RWPE2 (cell line): ENCODE measurements at regions not wholly inside any gene's neighbourhood (a gene's known extent, or its start where the extent isn't known, plus 50 kb on each side); places are given as distances from the start of the nearest gene placed in this dataset.
"Not testable (repeated sequence)": the region's sequence is repeated elsewhere in the genome, so short reads cannot be mapped to it uniquely, and the experiment has no call there.

Experiments used
- ATAC-seq: fragments of 200-7000 bp; cut with Tn5 transposase; 3 replicates; pipeline ENCODE4 v1.9.1; 2021; ENCODE audit warnings: low read depth
- DNase-seq: peaks from one replicate; pipeline ENCODE4 v3.0.0-alpha.2; 2020; ENCODE audit warnings: low spot score
- H3K27ac ChIP-seq: fragments of 450-650 bp; 2 replicates; pipeline ENCODE4 v1.5.1; 2017; ENCODE audit warnings: mild to moderate bottlenecking; ENCODE audit not compliant: poor library complexity, severe bottlenecking
- H3K27me3 ChIP-seq: fragments of 250-450 bp; sonication (Bioruptor Pico); 2 replicates; pipeline ENCODE4 v1.5.1; 2021; ENCODE audit warnings: mild to moderate bottlenecking, moderate library complexity; ENCODE audit not compliant: insufficient read depth, poor library complexity, severe bottlenecking
- H3K36me3 ChIP-seq: fragments of 250-450 bp; sonication (Bioruptor Pico); 2 replicates; pipeline ENCODE4 v1.5.1; 2020; ENCODE audit warnings: low read depth, mild to moderate bottlenecking, moderate library complexity
- H3K4me1 ChIP-seq: fragments of 250-450 bp; sonication (Bioruptor Pico); 2 replicates; pipeline ENCODE4 v1.5.1; 2021; ENCODE audit warnings: mild to moderate bottlenecking, moderate library complexity; ENCODE audit not compliant: insufficient read depth, poor library complexity, severe bottlenecking
- H3K4me3 ChIP-seq: fragments of 250-450 bp; sonication (Bioruptor Pico); 2 replicates; pipeline ENCODE4 v1.5.1; 2021; ENCODE audit warnings: mild to moderate bottlenecking, moderate library complexity; ENCODE audit not compliant: severe bottlenecking
- H3K9me3 ChIP-seq: fragments of 250-450 bp; sonication (Bioruptor Pico); 2 replicates; pipeline ENCODE4 v1.5.1; 2021; ENCODE audit warnings: mild to moderate bottlenecking, moderate library complexity; ENCODE audit not compliant: severe bottlenecking
- TF ChIP-seq, protein P1 (sequence below): fragments of 450-650 bp; IDR thresholded peaks from one replicate; pipeline ENCODE4 v1.5.1; 2017; ENCODE audit warnings: mild to moderate bottlenecking, moderate library complexity; ENCODE audit not compliant: poor library complexity, severe bottlenecking

DNA sequence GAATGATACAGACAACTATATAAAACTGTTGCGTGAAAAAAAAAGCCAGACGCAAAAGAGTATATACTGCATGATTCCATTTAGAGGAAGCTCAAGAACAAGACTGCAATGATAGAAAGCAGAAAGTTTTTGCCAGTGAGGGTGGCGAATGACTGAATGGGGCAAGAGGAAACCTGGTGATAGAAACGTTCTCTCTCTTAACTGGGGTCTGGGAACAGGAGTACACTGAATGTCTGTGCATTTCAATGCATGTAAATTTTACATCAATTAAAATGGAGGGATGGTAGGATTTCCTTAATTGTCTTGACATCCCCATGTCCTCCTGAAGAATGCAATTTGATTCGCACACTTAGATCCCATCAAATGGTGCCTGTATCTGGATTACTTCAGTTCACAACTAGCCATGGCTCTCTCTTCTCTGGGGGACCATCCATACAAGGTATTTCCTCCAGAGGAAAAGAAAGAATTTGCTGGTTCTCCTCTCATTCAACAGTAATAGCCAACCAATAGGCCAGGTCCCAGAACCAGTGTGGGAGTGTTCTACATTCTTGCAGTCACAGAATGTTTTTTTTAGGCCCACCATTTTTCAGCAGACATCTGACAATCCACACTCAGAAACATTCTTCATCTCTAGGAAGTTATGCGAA, 221.0 kb upstream of the KLF14 start:
- no peaks in the 10 kb centered on the region for H3K9me3 ChIP-seq
- no peak for ATAC-seq
- no peak overlapping the region for H3K4me3 ChIP-seq
- no peaks in the 10 kb centered on the region for H3K27me3 ChIP-seq
- no peak for DNase-seq
- peaks cover 11% of the 10 kb centered on the region for H3K4me1 ChIP-seq
- peaks cover 82% of the 10 kb centered on the region for H3K36me3 ChIP-seq
- H3K27ac ChIP-seq: no peak overlapping the region
- TF ChIP-seq, protein P1, sequence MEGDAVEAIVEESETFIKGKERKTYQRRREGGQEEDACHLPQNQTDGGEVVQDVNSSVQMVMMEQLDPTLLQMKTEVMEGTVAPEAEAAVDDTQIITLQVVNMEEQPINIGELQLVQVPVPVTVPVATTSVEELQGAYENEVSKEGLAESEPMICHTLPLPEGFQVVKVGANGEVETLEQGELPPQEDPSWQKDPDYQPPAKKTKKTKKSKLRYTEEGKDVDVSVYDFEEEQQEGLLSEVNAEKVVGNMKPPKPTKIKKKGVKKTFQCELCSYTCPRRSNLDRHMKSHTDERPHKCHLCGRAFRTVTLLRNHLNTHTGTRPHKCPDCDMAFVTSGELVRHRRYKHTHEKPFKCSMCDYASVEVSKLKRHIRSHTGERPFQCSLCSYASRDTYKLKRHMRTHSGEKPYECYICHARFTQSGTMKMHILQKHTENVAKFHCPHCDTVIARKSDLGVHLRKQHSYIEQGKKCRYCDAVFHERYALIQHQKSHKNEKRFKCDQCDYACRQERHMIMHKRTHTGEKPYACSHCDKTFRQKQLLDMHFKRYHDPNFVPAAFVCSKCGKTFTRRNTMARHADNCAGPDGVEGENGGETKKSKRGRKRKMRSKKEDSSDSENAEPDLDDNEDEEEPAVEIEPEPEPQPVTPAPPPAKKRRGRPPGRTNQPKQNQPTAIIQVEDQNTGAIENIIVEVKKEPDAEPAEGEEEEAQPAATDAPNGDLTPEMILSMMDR: no peak

DNA sequence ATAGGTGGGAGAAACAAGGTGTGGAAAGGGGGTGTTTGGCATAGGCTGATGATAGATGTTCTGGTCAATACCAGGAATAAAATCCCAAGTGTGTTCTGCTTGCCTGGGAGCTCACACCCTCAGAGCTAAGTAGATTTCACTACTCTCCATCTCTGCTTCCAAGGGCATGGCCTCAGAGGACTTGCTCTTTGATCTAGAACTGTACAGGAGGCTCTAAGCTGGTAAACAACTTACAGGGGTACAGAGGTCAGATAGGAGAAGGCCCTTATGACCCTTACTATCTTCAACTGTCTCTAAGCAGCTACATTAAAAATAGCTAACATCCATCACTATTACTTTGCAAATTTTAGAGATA, 221.5 kb upstream of the KLF14 start:
- no peaks in the 10 kb centered on the region for H3K27me3 ChIP-seq
- H3K4me1 ChIP-seq: peaks cover 14% of the 10 kb centered on the region
- TF ChIP-seq, protein P1: no peak
- no peaks in the 10 kb centered on the region for H3K9me3 ChIP-seq
- H3K36me3 ChIP-seq: peaks cover 81% of the 10 kb centered on the region
- ATAC-seq: no peak
- H3K27ac ChIP-seq: no peak overlapping the region
- H3K4me3 ChIP-seq: no peak overlapping the region
- no peak for DNase-seq

- DNase-seq (no peak), ATAC-seq (no peak)
- Histone ChIP-seq H3K36me3 (peaks cover 73% of the 10 kb centered on the region), H3K4me1 (peaks cover 21% of the 10 kb centered on the region), H3K9me3 (no peaks in the 10 kb centered on the region), H3K27me3 (no peaks in the 10 kb centered on the region), H3K27ac (peak overlapping the region; percentile 3), H3K4me3 (no peak overlapping the region)
- TF ChIP-seq, protein P1: no peak
These were observed 222.6 kb upstream of the KLF14 start for GRCh38 chr7:130956417-130957136.

DNA sequence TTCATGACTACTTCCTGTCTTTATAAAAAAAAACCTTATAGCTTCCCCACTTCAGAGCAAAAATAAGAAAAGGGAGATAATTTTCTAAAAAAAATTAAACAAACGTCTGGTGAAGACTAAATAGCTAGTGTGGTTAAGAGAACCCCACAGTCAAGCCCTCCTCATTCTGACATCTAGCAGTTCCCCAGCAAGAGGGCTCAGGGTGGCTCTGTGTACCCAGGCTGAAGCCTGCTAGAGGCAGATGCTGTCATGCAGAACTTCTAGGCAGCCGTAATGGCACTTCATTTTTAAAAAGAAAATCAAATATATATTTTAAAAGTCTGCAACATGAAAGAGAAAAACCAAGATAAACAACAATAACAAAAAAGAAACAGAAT, 223.1 kb upstream of the KLF14 start:
- H3K9me3 ChIP-seq: no peaks in the 10 kb centered on the region
- peaks cover 68% of the 10 kb centered on the region for H3K36me3 ChIP-seq
- TF ChIP-seq, protein P1: no peak
- no peak overlapping the region for H3K4me3 ChIP-seq
- peak overlapping the region; percentile 3 for H3K27ac ChIP-seq
- no peak for ATAC-seq
- DNase-seq: no peak
- H3K27me3 ChIP-seq: no peaks in the 10 kb centered on the region
- peaks cover 26% of the 10 kb centered on the region for H3K4me1 ChIP-seq

DNA sequence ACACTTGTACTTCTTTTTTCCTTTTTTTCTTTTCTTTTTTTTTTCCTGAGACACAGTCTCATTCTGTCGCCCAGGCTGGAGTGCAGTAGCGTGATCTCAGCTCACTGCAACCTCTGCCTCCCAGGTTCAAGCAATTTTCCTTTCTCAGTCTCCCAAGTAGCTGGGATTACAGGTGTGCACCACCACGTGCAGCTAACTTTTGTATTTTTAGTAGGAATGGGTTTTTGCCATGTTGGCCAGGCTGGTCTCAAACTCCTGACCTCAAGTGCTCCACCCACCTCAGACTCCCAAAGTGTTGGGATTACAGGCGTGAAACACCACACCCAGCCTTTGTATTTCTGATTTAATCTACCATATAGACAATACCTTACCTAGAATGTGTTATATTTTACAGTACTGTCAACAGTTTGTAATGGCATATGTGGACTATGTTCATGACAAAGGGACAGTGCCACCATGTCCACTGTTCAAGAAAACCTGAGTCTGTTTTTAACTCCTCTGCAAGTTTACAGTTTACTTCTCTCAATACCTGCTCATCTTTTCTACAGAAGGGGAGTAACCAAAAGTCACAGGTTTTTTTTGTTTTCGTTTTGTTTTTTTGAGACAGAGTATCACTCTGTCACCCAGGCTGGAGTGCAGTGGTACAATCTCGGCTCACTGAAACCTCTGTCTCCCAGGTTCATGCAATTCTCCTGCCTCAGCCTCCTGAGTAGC, 223.9 kb upstream of the KLF14 start:
- H3K9me3 ChIP-seq, DNase-seq, ATAC-seq, H3K27ac ChIP-seq, H3K27me3 ChIP-seq, H3K4me3 ChIP-seq: not testable (repeated sequence)
- H3K4me1 ChIP-seq: peaks cover 26% of the 10 kb centered on the region
- peaks cover 60% of the 10 kb centered on the region for H3K36me3 ChIP-seq
